HEK293 (cell line): ENCODE measurements at regions not wholly inside any gene's neighbourhood (a gene's known extent, or its start where the extent isn't known, plus 50 kb on each side); places are given as distances from the start of the nearest gene placed in this dataset.

ENCODE experiments used
- HOXC10 ChIP-seq: sonication (generic); formaldehyde crosslinking; IDR thresholded peaks from 2 replicates; pipeline ENCODE4 v1.8.1; 2023; ENCODE audit warnings: mild to moderate bottlenecking, missing genetic modification reagents
- PBX3 ChIP-seq: sonication (generic); formaldehyde crosslinking; IDR thresholded peaks from 2 replicates; pipeline ENCODE4 v1.8.1; 2022; ENCODE audit warnings: mild to moderate bottlenecking, moderate library complexity, missing genetic modification reagents
- SP2 ChIP-seq: fragments of 450-650 bp; formaldehyde crosslinking; IDR thresholded peaks from 2 replicates; pipeline ENCODE4 v1.5.1; 2016; ENCODE audit warnings: missing biosample characterization, missing genetic modification characterization
- SP7 ChIP-seq: fragments of 450-650 bp; formaldehyde crosslinking; IDR thresholded peaks from 2 replicates; pipeline ENCODE4 v1.5.1; 2016; ENCODE audit warnings: missing biosample characterization, missing genetic modification characterization
- TCF7L2 ChIP-seq: IDR thresholded peaks from 2 replicates; pipeline ENCODE4 v1.6.1; 2011; ENCODE audit warnings: low read depth, mild to moderate bottlenecking, inconsistent platforms, low read length, moderate library complexity, borderline replicate concordance
- ZBTB26 ChIP-seq: fragments of 450-650 bp; formaldehyde crosslinking; optimal IDR thresholded peaks from 2 replicates; pipeline ENCODE3; 2016; ENCODE audit warnings: missing biosample characterization, mild to moderate bottlenecking, missing genetic modification characterization
- ZNF239 ChIP-seq: fragments of 450-650 bp; formaldehyde crosslinking; IDR thresholded peaks from 2 replicates; pipeline ENCODE4 v1.5.1; 2016; ENCODE audit warnings: missing biosample characterization, missing genetic modification characterization
- ZNF302 ChIP-seq: fragments of 450-650 bp; formaldehyde crosslinking; IDR thresholded peaks from 2 replicates; pipeline ENCODE4 v1.5.1; 2016; ENCODE audit warnings: missing biosample characterization, missing genetic modification characterization, low read depth
- ZNF571 ChIP-seq: fragments of 450-650 bp; formaldehyde crosslinking; IDR thresholded peaks from 2 replicates; pipeline ENCODE4 v1.5.0; 2017; ENCODE audit warnings: missing biosample characterization, missing genetic modification characterization
- ZXDB ChIP-seq: fragments of 450-650 bp; formaldehyde crosslinking; IDR thresholded peaks from 2 replicates; pipeline ENCODE4 v1.5.1; 2016; ENCODE audit warnings: missing biosample characterization, missing genetic modification characterization
- TF ChIP-seq, protein P1 (sequence below): fragments of 450-650 bp; formaldehyde crosslinking; IDR thresholded peaks from 2 replicates; pipeline ENCODE4 v1.5.1; 2016; ENCODE audit warnings: missing biosample characterization, missing genetic modification characterization
- TF ChIP-seq, protein P2 (sequence below): fragments of 450-650 bp; formaldehyde crosslinking; IDR thresholded peaks from 2 replicates; pipeline ENCODE4 v1.5.1; 2016; ENCODE audit warnings: missing biosample characterization, missing genetic modification characterization
- TF ChIP-seq, protein P3 (sequence below): fragments of 450-650 bp; formaldehyde crosslinking; IDR thresholded peaks from 2 replicates; pipeline ENCODE4 v1.5.1; 2016; ENCODE audit warnings: missing biosample characterization, missing genetic modification characterization

GRCh38 chr6:148179786-148180185, 162.9 kb upstream of the SASH1 start:
- TF ChIP-seq, protein P1, sequence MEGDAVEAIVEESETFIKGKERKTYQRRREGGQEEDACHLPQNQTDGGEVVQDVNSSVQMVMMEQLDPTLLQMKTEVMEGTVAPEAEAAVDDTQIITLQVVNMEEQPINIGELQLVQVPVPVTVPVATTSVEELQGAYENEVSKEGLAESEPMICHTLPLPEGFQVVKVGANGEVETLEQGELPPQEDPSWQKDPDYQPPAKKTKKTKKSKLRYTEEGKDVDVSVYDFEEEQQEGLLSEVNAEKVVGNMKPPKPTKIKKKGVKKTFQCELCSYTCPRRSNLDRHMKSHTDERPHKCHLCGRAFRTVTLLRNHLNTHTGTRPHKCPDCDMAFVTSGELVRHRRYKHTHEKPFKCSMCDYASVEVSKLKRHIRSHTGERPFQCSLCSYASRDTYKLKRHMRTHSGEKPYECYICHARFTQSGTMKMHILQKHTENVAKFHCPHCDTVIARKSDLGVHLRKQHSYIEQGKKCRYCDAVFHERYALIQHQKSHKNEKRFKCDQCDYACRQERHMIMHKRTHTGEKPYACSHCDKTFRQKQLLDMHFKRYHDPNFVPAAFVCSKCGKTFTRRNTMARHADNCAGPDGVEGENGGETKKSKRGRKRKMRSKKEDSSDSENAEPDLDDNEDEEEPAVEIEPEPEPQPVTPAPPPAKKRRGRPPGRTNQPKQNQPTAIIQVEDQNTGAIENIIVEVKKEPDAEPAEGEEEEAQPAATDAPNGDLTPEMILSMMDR (tag by site-specific recombination): no peak
- TF ChIP-seq, protein P2, sequence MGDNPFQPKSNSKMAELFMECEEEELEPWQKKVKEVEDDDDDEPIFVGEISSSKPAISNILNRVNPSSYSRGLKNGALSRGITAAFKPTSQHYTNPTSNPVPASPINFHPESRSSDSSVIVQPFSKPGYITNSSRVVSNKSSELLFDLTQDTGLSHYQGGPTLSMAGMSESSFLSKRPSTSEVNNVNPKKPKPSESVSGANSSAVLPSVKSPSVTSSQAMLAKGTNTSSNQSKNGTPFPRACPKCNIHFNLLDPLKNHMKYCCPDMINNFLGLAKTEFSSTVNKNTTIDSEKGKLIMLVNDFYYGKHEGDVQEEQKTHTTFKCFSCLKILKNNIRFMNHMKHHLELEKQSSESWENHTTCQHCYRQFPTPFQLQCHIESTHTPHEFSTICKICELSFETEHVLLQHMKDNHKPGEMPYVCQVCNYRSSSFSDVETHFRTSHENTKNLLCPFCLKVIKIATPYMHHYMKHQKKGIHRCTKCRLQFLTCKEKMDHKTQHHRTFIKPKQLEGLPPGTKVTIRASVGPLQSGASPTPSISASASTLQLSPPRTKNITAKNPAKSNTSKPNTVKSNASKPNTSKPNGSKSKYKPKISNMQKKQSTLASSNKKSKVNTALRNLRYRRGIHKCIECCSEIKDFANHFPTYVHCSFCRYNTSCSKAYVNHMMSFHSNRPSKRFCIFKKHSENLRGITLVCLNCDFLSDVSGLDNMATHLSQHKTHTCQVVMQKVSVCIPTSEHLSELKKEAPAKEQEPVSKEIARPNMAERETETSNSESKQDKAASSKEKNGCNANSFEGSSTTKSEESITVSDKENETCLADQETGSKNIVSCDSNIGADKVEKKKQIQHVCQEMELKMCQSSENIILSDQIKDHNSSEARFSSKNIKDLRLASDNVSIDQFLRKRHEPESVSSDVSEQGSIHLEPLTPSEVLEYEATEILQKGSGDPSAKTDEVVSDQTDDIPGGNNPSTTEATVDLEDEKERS (tag by site-specific recombination): no peak
- TF ChIP-seq SP2 (tag by site-specific recombination) (no peak), ZNF571 (tag by site-specific recombination) (no peak), ZXDB (no peak), ZBTB26 (tag by site-specific recombination) (no peak), PBX3 (no peak), TCF7L2 (no peak), ZNF239 (no peak), HOXC10 (CRISPR knock-in tag) (no peak), ZNF302 (no peak), SP7 (no peak)
- TF ChIP-seq, protein P3, sequence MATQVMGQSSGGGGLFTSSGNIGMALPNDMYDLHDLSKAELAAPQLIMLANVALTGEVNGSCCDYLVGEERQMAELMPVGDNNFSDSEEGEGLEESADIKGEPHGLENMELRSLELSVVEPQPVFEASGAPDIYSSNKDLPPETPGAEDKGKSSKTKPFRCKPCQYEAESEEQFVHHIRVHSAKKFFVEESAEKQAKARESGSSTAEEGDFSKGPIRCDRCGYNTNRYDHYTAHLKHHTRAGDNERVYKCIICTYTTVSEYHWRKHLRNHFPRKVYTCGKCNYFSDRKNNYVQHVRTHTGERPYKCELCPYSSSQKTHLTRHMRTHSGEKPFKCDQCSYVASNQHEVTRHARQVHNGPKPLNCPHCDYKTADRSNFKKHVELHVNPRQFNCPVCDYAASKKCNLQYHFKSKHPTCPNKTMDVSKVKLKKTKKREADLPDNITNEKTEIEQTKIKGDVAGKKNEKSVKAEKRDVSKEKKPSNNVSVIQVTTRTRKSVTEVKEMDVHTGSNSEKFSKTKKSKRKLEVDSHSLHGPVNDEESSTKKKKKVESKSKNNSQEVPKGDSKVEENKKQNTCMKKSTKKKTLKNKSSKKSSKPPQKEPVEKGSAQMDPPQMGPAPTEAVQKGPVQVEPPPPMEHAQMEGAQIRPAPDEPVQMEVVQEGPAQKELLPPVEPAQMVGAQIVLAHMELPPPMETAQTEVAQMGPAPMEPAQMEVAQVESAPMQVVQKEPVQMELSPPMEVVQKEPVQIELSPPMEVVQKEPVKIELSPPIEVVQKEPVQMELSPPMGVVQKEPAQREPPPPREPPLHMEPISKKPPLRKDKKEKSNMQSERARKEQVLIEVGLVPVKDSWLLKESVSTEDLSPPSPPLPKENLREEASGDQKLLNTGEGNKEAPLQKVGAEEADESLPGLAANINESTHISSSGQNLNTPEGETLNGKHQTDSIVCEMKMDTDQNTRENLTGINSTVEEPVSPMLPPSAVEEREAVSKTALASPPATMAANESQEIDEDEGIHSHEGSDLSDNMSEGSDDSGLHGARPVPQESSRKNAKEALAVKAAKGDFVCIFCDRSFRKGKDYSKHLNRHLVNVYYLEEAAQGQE (tag by site-specific recombination): no peak
